BLaER1 treated with 17β-estradiol and CSF1 and Interleukin-3, amounts not matched to agents 10 nM and 100 nM (cell line): ENCODE measurements at regions not wholly inside any gene's neighbourhood (a gene's known extent, or its start where the extent isn't known, plus 50 kb on each side); places are given as distances from the start of the nearest gene placed in this dataset.

Experiments
- H3K27ac ChIP-seq, 11 experiments: shearing (Covaris generic); formaldehyde crosslinking; 2 replicates each; pipeline ENCODE4 v1.8.1; 2022
- H3K27me3 ChIP-seq, 11 experiments: shearing (Covaris generic); formaldehyde crosslinking; 2 replicates each; pipeline ENCODE4 v1.8.1; 2022
- H3K36me3 ChIP-seq, 11 experiments: shearing (Covaris generic); formaldehyde crosslinking; 2 replicates each; pipeline ENCODE4 v1.8.1; 2022
- H3K4me1 ChIP-seq, 10 experiments: shearing (Covaris generic); formaldehyde crosslinking; 2 replicates each; pipeline ENCODE4 v1.8.1; 2022
- H3K4me2 ChIP-seq, 11 experiments: shearing (Covaris generic); formaldehyde crosslinking; 2 replicates each; pipeline ENCODE4 v1.8.1; 2022
- H3K4me3 ChIP-seq, 10 experiments: shearing (Covaris generic); formaldehyde crosslinking; 2 replicates each; pipeline ENCODE4 v1.8.1; 2022
- H3K9ac ChIP-seq, 11 experiments: shearing (Covaris generic); formaldehyde crosslinking; 2 replicates each; pipeline ENCODE4 v1.8.1; 2022
- H3K9me3 ChIP-seq, 11 experiments: shearing (Covaris generic); formaldehyde crosslinking; replicated peaks in 1 of 11; 2 replicates each; pipeline ENCODE4 v1.8.1; 2022
- H4K20me1 ChIP-seq, 11 experiments: shearing (Covaris generic); formaldehyde crosslinking; 2 replicates each; pipeline ENCODE4 v1.8.1; 2022
- Cebpa-rat ChIP-seq, 11 experiments: shearing (Covaris generic); IDR thresholded peaks; 2 replicates each; pipeline ENCODE4 v1.8.1; 2022

- Histone ChIP-seq H3K9ac (no peak overlapping the region), H3K4me2 (no peak overlapping the region), H3K9me3 (peaks cover 0 to 8% (median 0%) of the 10 kb centered on the region in 11 experiments; a peak in 1 of 22 replicates), H3K4me1 (peaks cover 8 to 21% (median 18%) of the 10 kb centered on the region in 10 experiments; a peak in 19 of 20 replicates), H3K36me3 (no peaks in the 10 kb centered on the region), H4K20me1 (no peaks in the 10 kb centered on the region), H3K27ac (peak overlapping the region in 3 of 11 experiments; percentile 26 to 70 (median 52); a peak in 4 of 22 replicates), H3K27me3 (no peaks in the 10 kb centered on the region), H3K4me3 (no peak overlapping the region)
- TF ChIP-seq Cebpa-rat (IDR thresholded peaks at IDR 0.05): no peak
Measured at GRCh38 chr14:32027255-32027939, 49.7 kb upstream of the ARHGAP5 start.
